ENCODE measurements at regions not wholly inside any gene's neighbourhood (a gene's known extent, or its start where the extent isn't known, plus 50 kb on each side); places are given as distances from the start of the nearest gene placed in this dataset.

- no peak overlapping the region for H3K4me3 ChIP-seq (ENCODE audit: low read depth, low read length)
- no peak for TF ChIP-seq CTCF (conservative IDR thresholded peaks at IDR 0.05; ENCODE audit: low read depth, low read length)
- DNase-seq (ENCODE audit: low read depth) = no peak
Observed at GRCh38 chr16:51374790-51375189, 223.7 kb upstream of the SALL1 start.

GRCh38 chr16:51374346-51374745 is 223.3 kb upstream of the SALL1 start:
- peak; percentile 60 for DNase-seq (ENCODE audit: low read depth)

GRCh38 chr16:51365715-51366114 is 214.6 kb upstream of the SALL1 start:
- no peak for TF ChIP-seq CTCF (conservative IDR thresholded peaks at IDR 0.05; ENCODE audit: low read depth, low read length)
- no peak for DNase-seq (ENCODE audit: low read depth)
- no peak overlapping the region for H3K4me3 ChIP-seq (ENCODE audit: low read depth, low read length)

More at GRCh38 chr16:51374346-51374745, 223.3 kb upstream of the SALL1 start:
- H3K4me3 ChIP-seq (ENCODE audit: low read depth, low read length) = no peak overlapping the region
- TF ChIP-seq CTCF (conservative IDR thresholded peaks at IDR 0.05; ENCODE audit: low read depth, low read length) = peak; percentile 14

GRCh38 chr16:51359141-51359955 is 208.3 kb upstream of the SALL1 start:
- no peak for DNase-seq (ENCODE audit: low read depth)
- no peak for TF ChIP-seq CTCF (conservative IDR thresholded peaks at IDR 0.05; ENCODE audit: low read depth, low read length)
- no peak overlapping the region for H3K4me3 ChIP-seq (ENCODE audit: low read depth, low read length)

- H3K4me3 ChIP-seq (ENCODE audit: low read depth, low read length) = no peak overlapping the region
- DNase-seq (ENCODE audit: low read depth) = no peak
- no peak for TF ChIP-seq CTCF (conservative IDR thresholded peaks at IDR 0.05; ENCODE audit: low read depth, low read length)
Observed at GRCh38 chr16:51357839-51358238, 206.8 kb upstream of the SALL1 start.

- no peak overlapping the region for H3K4me3 ChIP-seq (ENCODE audit: low read depth, low read length)
- no peak for TF ChIP-seq CTCF (conservative IDR thresholded peaks at IDR 0.05; ENCODE audit: low read depth, low read length)
- DNase-seq (ENCODE audit: low read depth) = no peak
Observed at GRCh38 chr16:51355875-51356274, 204.8 kb upstream of the SALL1 start.

- H3K4me3 ChIP-seq (ENCODE audit: low read depth, low read length) = no peak overlapping the region
- TF ChIP-seq CTCF (conservative IDR thresholded peaks at IDR 0.05; ENCODE audit: low read depth, low read length) = no peak
- no peak for DNase-seq (ENCODE audit: low read depth)
Observed at GRCh38 chr16:51355195-51355594, 204.1 kb upstream of the SALL1 start.

All from epithelial cell of proximal tubule (primary cell).